NB4 (cell line): ENCODE measurements at regions not wholly inside any gene's neighbourhood (a gene's known extent, or its start where the extent isn't known, plus 50 kb on each side); places are given as distances from the start of the nearest gene placed in this dataset.

Experiments
- CTCF ChIP-seq: IDR thresholded peaks from one replicate; pipeline ENCODE4 v1.5.1; 2012; ENCODE audit warnings: low read depth, low read length
- MAX ChIP-seq: IDR thresholded peaks from 2 replicates; pipeline ENCODE4 v1.6.1; 2011; ENCODE audit warnings: low read depth, low read length
- MYC ChIP-seq: IDR thresholded peaks from 2 replicates; pipeline ENCODE4 v1.6.1; 2011; ENCODE audit warnings: low read depth, low read length
- POLR2A ChIP-seq: IDR thresholded peaks from 2 replicates; pipeline ENCODE4 v1.6.1; 2011; ENCODE audit warnings: mild to moderate bottlenecking; ENCODE audit not compliant: insufficient read length; ENCODE audit errors: extremely low read depth

- TF ChIP-seq POLR2A, result no peak
- no peak for TF ChIP-seq CTCF
- no peak for TF ChIP-seq MAX
- TF ChIP-seq MYC, result no peak
Measured at GRCh38 chr4:79513576-79513975, 105.5 kb upstream of the GK2 start.
